ENCODE measurements at regions not wholly inside any gene's neighbourhood (a gene's known extent, or its start where the extent isn't known, plus 50 kb on each side); places are given as distances from the start of the nearest gene placed in this dataset.

- Mint-ChIP-seq H3K36me3 (no peaks in the 10 kb centered on the region), H3K4me3 (no peak overlapping the region), H3K27me3 (ENCODE audit: low read depth) (peaks cover 6% of the 10 kb centered on the region), H3K4me1 (peaks cover 19% of the 10 kb centered on the region), H3K9me3 (peaks cover 12% of the 10 kb centered on the region; the same call in 1 of the 2 replicates), H3K27ac (no peak overlapping the region)
- ATAC-seq (no peak), DNase-seq (ENCODE audit: low spot score) (no peak)
- ChIA-PET CTCF (no interaction called here), POLR2A (no interaction called here)
- no peak for TF ChIP-seq ZNF396 (CRISPR knock-in tag; IDR thresholded peaks at IDR 0.05; ENCODE audit: borderline replicate concordance)
- no peak for TF ChIP-seq CBFB (CRISPR knock-in tag; IDR thresholded peaks at IDR 0.05; ENCODE audit: low read depth)
- no peak for TF ChIP-seq ERG (CRISPR knock-in tag; IDR thresholded peaks at IDR 0.05)
- TF ChIP-seq ZNF416 (CRISPR knock-in tag; IDR thresholded peaks at IDR 0.05), result no peak
Measured at GRCh38 chr2:215767625-215768024, 245.7 kb downstream of the MREG start.

GRCh38 chr2:215765729-215766360 lies 247.5 kb downstream of the MREG start:
- POLR2A ChIA-PET, result no interaction called here
- H3K36me3 Mint-ChIP-seq, result peaks cover 9% of the 10 kb centered on the region
- no peak for TF ChIP-seq USF1 (CRISPR knock-in tag; IDR thresholded peaks at IDR 0.05)
- ATAC-seq, result no peak
- H3K27ac Mint-ChIP-seq, result no peak overlapping the region
- H3K9me3 Mint-ChIP-seq, result peaks cover 22% of the 10 kb centered on the region
- H3K4me3 Mint-ChIP-seq, result no peak overlapping the region
- CTCF ChIA-PET, result interaction anchor here (0.9 to 1.5 kb wide), 3 partner anchors 15 to 63 kb away, joined by 3 to 4 read pairs (median 3); no protein-coding TSS in a partner anchor
- H3K27me3 Mint-ChIP-seq (ENCODE audit: low read depth), result peaks cover 3% of the 10 kb centered on the region
- peaks cover 5% of the 10 kb centered on the region; the same call in 1 of the 2 replicates for H3K4me1 Mint-ChIP-seq
- no peak for DNase-seq (ENCODE audit: low spot score)

DNA sequence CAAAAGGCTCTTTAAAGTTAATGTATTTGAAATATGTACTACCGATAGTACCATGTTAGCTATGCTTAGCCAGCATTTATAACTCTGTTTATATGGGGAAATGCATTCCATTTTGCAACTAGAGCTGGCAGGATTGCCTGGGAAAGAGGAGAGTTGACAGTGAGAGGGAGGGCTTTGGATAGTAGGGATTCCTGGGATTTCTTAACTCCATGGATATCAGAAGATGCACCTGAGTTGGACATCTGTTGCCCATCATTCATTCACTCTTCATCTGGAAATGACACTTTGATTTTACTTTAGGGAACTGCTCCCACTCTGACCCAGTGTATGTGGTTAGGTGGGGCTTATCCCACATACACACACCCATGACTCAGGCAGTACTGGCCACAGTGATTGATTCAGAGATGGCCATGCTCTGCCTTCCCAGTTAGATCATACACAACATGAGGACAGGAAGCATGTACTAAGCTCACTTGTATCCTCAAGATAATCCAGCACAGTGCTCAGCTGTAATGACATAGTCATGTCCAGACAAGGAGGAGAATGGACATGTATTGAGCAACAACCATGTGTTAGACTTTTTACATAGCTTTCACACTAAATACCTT lies 248.8 kb downstream of the MREG start:
- ATAC-seq, result no peak
- DNase-seq (ENCODE audit: low spot score), result no peak
- peaks cover 9% of the 10 kb centered on the region for H3K36me3 Mint-ChIP-seq
- ChIA-PET POLR2A (no interaction called here), CTCF (interaction anchor here (0.9 kb wide), 1 partner anchor 64 kb away, joined by 3 read pairs; no protein-coding TSS in a partner anchor)
- H3K4me3 Mint-ChIP-seq, result no peak overlapping the region
- H3K27me3 Mint-ChIP-seq (ENCODE audit: low read depth), result no peaks in the 10 kb centered on the region
- peaks cover 4% of the 10 kb centered on the region; the same call in 1 of the 2 replicates for H3K4me1 Mint-ChIP-seq
- no peak overlapping the region for H3K27ac Mint-ChIP-seq
- peaks cover 22% of the 10 kb centered on the region for H3K9me3 Mint-ChIP-seq
- TF ChIP-seq HMGA2 (CRISPR knock-in tag; IDR thresholded peaks at IDR 0.05) (no peak), TCF7 (CRISPR knock-in tag; IDR thresholded peaks at IDR 0.05; ENCODE audit: low read depth) (no peak), SOX15 (CRISPR knock-in tag; IDR thresholded peaks at IDR 0.05) (no peak), ERG (CRISPR knock-in tag; IDR thresholded peaks at IDR 0.05) (no peak), SMAD4 (CRISPR knock-in tag; IDR thresholded peaks at IDR 0.05) (no peak), EMX1 (CRISPR knock-in tag; IDR thresholded peaks at IDR 0.05) (no peak), FOXP4 (CRISPR knock-in tag; IDR thresholded peaks at IDR 0.05) (no peak)
- TF ChIP-seq, protein P1, sequence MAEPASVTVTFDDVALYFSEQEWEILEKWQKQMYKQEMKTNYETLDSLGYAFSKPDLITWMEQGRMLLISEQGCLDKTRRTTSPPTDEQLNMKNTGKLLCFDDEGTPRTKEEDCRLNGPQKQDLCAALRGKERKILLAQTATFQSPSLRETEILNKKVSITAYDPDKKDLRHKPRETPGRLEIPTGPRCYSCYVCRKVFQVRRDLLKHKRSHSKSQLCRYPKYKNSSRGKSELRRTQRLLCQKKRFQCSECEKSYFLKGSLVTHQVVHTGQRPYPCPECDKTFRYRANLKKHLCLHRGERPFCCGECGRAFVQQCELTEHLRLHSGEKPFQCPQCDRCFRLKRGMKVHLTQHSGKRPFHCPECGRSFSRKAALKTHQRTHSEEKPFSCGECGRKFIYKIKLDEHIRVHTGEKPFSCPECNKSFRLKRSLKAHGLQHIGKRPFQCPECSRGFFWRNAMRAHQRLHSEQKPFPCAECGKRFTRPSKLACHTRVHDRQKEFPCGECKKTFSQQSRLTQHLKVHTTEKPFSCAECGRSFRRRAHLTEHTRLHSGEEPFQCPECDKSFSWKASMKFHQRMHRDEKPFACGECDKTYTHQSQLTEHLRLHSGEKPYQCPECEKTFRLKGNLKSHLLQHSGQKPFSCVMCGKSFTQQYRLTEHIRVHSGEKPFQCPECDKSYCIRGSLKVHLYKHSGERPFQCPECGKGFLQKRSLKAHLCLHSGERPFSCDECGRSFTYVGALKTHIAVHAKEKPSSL (CRISPR knock-in tag; conservative IDR thresholded peaks at IDR 0.05), result no peak
- TF ChIP-seq, protein P2, sequence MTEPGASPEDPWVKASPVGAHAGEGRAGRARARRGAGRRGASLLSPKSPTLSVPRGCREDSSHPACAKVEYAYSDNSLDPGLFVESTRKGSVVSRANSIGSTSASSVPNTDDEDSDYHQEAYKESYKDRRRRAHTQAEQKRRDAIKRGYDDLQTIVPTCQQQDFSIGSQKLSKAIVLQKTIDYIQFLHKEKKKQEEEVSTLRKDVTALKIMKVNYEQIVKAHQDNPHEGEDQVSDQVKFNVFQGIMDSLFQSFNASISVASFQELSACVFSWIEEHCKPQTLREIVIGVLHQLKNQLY (CRISPR knock-in tag; IDR thresholded peaks at IDR 0.05), result no peak
- TF ChIP-seq, protein P3, sequence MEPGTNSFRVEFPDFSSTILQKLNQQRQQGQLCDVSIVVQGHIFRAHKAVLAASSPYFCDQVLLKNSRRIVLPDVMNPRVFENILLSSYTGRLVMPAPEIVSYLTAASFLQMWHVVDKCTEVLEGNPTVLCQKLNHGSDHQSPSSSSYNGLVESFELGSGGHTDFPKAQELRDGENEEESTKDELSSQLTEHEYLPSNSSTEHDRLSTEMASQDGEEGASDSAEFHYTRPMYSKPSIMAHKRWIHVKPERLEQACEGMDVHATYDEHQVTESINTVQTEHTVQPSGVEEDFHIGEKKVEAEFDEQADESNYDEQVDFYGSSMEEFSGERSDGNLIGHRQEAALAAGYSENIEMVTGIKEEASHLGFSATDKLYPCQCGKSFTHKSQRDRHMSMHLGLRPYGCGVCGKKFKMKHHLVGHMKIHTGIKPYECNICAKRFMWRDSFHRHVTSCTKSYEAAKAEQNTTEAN (CRISPR knock-in tag; IDR thresholded peaks at IDR 0.05), result no peak
- TF ChIP-seq, protein P4, sequence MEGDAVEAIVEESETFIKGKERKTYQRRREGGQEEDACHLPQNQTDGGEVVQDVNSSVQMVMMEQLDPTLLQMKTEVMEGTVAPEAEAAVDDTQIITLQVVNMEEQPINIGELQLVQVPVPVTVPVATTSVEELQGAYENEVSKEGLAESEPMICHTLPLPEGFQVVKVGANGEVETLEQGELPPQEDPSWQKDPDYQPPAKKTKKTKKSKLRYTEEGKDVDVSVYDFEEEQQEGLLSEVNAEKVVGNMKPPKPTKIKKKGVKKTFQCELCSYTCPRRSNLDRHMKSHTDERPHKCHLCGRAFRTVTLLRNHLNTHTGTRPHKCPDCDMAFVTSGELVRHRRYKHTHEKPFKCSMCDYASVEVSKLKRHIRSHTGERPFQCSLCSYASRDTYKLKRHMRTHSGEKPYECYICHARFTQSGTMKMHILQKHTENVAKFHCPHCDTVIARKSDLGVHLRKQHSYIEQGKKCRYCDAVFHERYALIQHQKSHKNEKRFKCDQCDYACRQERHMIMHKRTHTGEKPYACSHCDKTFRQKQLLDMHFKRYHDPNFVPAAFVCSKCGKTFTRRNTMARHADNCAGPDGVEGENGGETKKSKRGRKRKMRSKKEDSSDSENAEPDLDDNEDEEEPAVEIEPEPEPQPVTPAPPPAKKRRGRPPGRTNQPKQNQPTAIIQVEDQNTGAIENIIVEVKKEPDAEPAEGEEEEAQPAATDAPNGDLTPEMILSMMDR (IDR thresholded peaks at IDR 0.05), result no peak
